Psoas muscle (tissue), 7 donors: ENCODE measurements at regions not wholly inside any gene's neighbourhood (a gene's known extent, or its start where the extent isn't known, plus 50 kb on each side); places are given as distances from the start of the nearest gene placed in this dataset.

ENCODE experiments used
- ATAC-seq, 4 donors: fragments of 200-7000 bp; cut with Tn5 transposase; one replicate each; pipeline ENCODE4 v1.9.1; 2020; ENCODE audit warnings: moderate library complexity in 3 of 4, mild to moderate bottlenecking in 2 of 4
- DNase-seq, 2 donors: peaks; one replicate each; pipeline ENCODE4 v3.0.0-alpha.2; 2020
- H3K27ac ChIP-seq: fragments of 200-600 bp; one replicate; pipeline ENCODE4 v1.8.0; 2022
- H3K27me3 ChIP-seq, 3 donors: fragments of 200-600 bp in 1 of 3; one replicate each; pipeline versions ENCODE4 v1.6.1 to v1.8.0; 2013 to 2022; ENCODE audit warnings: low read length in 2 of 3, mild to moderate bottlenecking in 2 of 3, moderate library complexity in 1 of 3; ENCODE audit not compliant: insufficient read depth in 3 of 3
- H3K36me3 ChIP-seq, 2 donors: fragments of 200-600 bp in 1 of 2; one replicate each; pipeline versions ENCODE4 v1.6.1 to v1.8.0; 2013 to 2022; ENCODE audit warnings: low read depth in 1 of 2, mild to moderate bottlenecking in 1 of 2, moderate library complexity in 1 of 2; ENCODE audit not compliant: insufficient read depth in 1 of 2
- H3K4me1 ChIP-seq: fragments of 200-600 bp; one replicate; pipeline ENCODE4 v1.8.0; 2022
- H3K4me3 ChIP-seq: fragments of 200-600 bp; one replicate; pipeline ENCODE4 v1.8.0; 2022; ENCODE audit warnings: mild to moderate bottlenecking
- H3K9me3 ChIP-seq: fragments of 200-600 bp; one replicate; pipeline ENCODE4 v1.8.0; 2022
- CTCF ChIP-seq: fragments of 200-600 bp; IDR thresholded peaks from one replicate; pipeline ENCODE4 v1.8.0; 2022; ENCODE audit warnings: antibody characterized with exemption
- WGBS, 3 donors: extraction: QIAGEN DNeasy Blood & Tissue Kit; methylation state at CpG; one replicate each; pipeline versions ENCODE4 v1.1.6 to v1.1.7; 2013; 5-methylcytosine and 5-hydroxymethylcytosine counted together
- intact Hi-C, 2 donors: fragments of 100-400 bp; cut with DNase I; formaldehyde crosslinking; loops; one replicate each; pipeline versions ENCODE4 v1.11.0 to v1.14.2; 2022
- donor health status: healthy with polysubstance abuse.
- donor health status: DM: no; HTN: no; CAD: no; lungs with moderate emphysema.
- donor health status: Bipolar disorder and iron deficiency.
- donor health status: healthy.
- donor health status: DM: yes; HTN: yes; CAD: no.
- donor health status: DM: no; HTN: no; CAD: no.
- donor health status: DM: yes; HTN: yes; CAD: no.

- Histone ChIP-seq H3K4me3 (no peak overlapping the region), H3K9me3 (no peaks in the 10 kb centered on the region), H3K4me1 (no peaks in the 10 kb centered on the region), H3K27me3 (no peaks in the 10 kb centered on the region), H3K36me3 (no peaks in the 10 kb centered on the region), H3K27ac (no peak overlapping the region)
- intact Hi-C loops: no loop called here
- DNase-seq (no peak), ATAC-seq (no peak)
- WGBS, 3 donors: 71 to 85% (median 84%) methylated on average over 4 of the region's 4 CpGs
- no peak for TF ChIP-seq CTCF
Observed at GRCh38 chr11:134784568-134784967, 372.5 kb upstream of the B3GAT1 start.

GRCh38 chr11:134784046-134784445, 372.0 kb upstream of the B3GAT1 start:
- intact Hi-C loops: no loop called here
- no peaks in the 10 kb centered on the region for H3K36me3 ChIP-seq
- WGBS, 3 donors: 42 to 52% (median 43%) methylated on average over 2 of the region's 2 CpGs
- no peaks in the 10 kb centered on the region for H3K27me3 ChIP-seq
- no peak overlapping the region for H3K27ac ChIP-seq
- no peaks in the 10 kb centered on the region for H3K4me1 ChIP-seq
- no peak for DNase-seq
- no peak for TF ChIP-seq CTCF
- H3K9me3 ChIP-seq: no peaks in the 10 kb centered on the region
- ATAC-seq: no peak
- H3K4me3 ChIP-seq: no peak overlapping the region

- intact Hi-C loops: no loop called here
- no peak for DNase-seq
- ATAC-seq: no peak
- Histone ChIP-seq H3K27ac (no peak overlapping the region), H3K27me3 (no peaks in the 10 kb centered on the region), H3K36me3 (no peaks in the 10 kb centered on the region), H3K4me1 (no peaks in the 10 kb centered on the region), H3K4me3 (no peak overlapping the region), H3K9me3 (no peaks in the 10 kb centered on the region)
- TF ChIP-seq CTCF: no peak
- 38 to 48% (median 41%) methylated on average over 4 of the region's 4 CpGs for WGBS, 3 donors
Observed at GRCh38 chr11:134783234-134783633, 371.2 kb upstream of the B3GAT1 start.

- H3K4me3 ChIP-seq: no peak overlapping the region
- 20 to 28% (median 25%) methylated on average over 3 of the region's 3 CpGs for WGBS, 3 donors
Observed at GRCh38 chr11:134781380-134781866, 369.4 kb upstream of the B3GAT1 start.

More at GRCh38 chr11:134781380-134781866, 369.4 kb upstream of the B3GAT1 start:
- DNase-seq: no peak
- intact Hi-C loops: no loop called here
- Histone ChIP-seq H3K4me1 (no peaks in the 10 kb centered on the region), H3K27me3 (no peaks in the 10 kb centered on the region), H3K36me3 (no peaks in the 10 kb centered on the region), H3K27ac (no peak overlapping the region), H3K9me3 (no peaks in the 10 kb centered on the region)
- no peak for ATAC-seq
- TF ChIP-seq CTCF: no peak
